Panc1 (cell line): ENCODE measurements at regions not wholly inside any gene's neighbourhood (a gene's known extent, or its start where the extent isn't known, plus 50 kb on each side); places are given as distances from the start of the nearest gene placed in this dataset.

Source experiments
- ATAC-seq: fragments of 200-7000 bp; cut with Tn5 transposase; 2 replicates; pipeline ENCODE4 v1.9.1; 2020; ENCODE audit warnings: mild to moderate bottlenecking, moderate library complexity
- BruUV-seq: library from RNA; stranded (reverse); fragments of 400-500 nt; replicated peaks from 2 replicates; lab custom pipeline; 2021; lab: Mats Ljungman, UMichigan
- CTCF ChIA-PET: fragments of 300-600 bp; sonication (Branson Sonifier 250); formaldehyde crosslinking; loops from one replicate; lab custom pipeline; 2022; ENCODE audit warnings: antibody characterized with exemption; lab: Charles Lee
- POLR2A ChIA-PET: fragments of 300-600 bp; sonication (Branson Sonifier 250); formaldehyde crosslinking; loops from one replicate; lab custom pipeline; 2022; ENCODE audit warnings: antibody characterized with exemption; lab: Charles Lee
- DNase-seq: peaks from one replicate; pipeline ENCODE4 v3.0.0-alpha.2; 2010; ENCODE audit warnings: low read depth, low spot score
- H3K27ac ChIP-seq: 2 replicates; pipeline ENCODE4 v1.5.1; 2011; ENCODE audit warnings: mild to moderate bottlenecking, low read length, inconsistent platforms
- H3K27me3 ChIP-seq: fragments of 200-500 bp; sonication (Bioruptor generic); 2 replicates; pipeline ENCODE4 v1.6.0; 2014; ENCODE audit warnings: low read length, inconsistent platforms; ENCODE audit not compliant: control insufficient read depth, insufficient read depth
- H3K36me3 ChIP-seq: fragments of 200-500 bp; sonication (Bioruptor generic); 2 replicates; pipeline ENCODE4 v1.5.1; 2014; ENCODE audit warnings: inconsistent platforms, mild to moderate bottlenecking, low read length, moderate library complexity; ENCODE audit not compliant: control insufficient read depth, insufficient read depth
- H3K4me1 ChIP-seq: 2 replicates; pipeline ENCODE4 v1.5.1; 2011; ENCODE audit warnings: inconsistent platforms, mild to moderate bottlenecking, low read length, moderate library complexity; ENCODE audit not compliant: control insufficient read depth, insufficient read depth
- H3K4me3 ChIP-seq, 2 experiments: 2 replicates each; pipeline ENCODE4 v1.5.1; 2011 to 2012; ENCODE audit warnings: low read depth in 2 of 2, low read length in 2 of 2, mild to moderate bottlenecking in 2 of 2, inconsistent platforms in 1 of 2, moderate library complexity in 1 of 2
- H3K9me3 ChIP-seq: fragments of 200-500 bp; sonication (Bioruptor generic); 2 replicates; pipeline ENCODE4 v1.5.1; 2014; ENCODE audit warnings: low read depth, mild to moderate bottlenecking, inconsistent platforms, low read length, moderate library complexity; ENCODE audit not compliant: control insufficient read depth, insufficient read depth
- POLR2AphosphoS5 ChIP-seq: IDR thresholded peaks from 2 replicates; pipeline ENCODE4 v1.6.1; 2012; ENCODE audit warnings: mild to moderate bottlenecking, low read depth, low read length, moderate library complexity
- SIN3A ChIP-seq: IDR thresholded peaks from 2 replicates; pipeline ENCODE4 v1.6.1; 2012; ENCODE audit warnings: low read depth, mild to moderate bottlenecking, low read length, moderate library complexity, borderline replicate concordance; ENCODE audit not compliant: insufficient read depth
- TCF7L2 ChIP-seq: IDR thresholded peaks from 2 replicates; pipeline ENCODE4 v1.6.1; 2011; ENCODE audit warnings: mild to moderate bottlenecking, low read depth, low read length, inconsistent platforms
- in situ Hi-C: cut with HindIII; loops from 2 replicates; pipeline ENCODE4 v1.10.0; 2016; ENCODE audit warnings: low sequenced_read_pairs, low pct_unique_long_range_greater_than_20kb
- intact Hi-C: fragments of 100-400 bp; cut with micrococcal nuclease; formaldehyde crosslinking; loops from one replicate; pipeline ENCODE4 v1.10.0; 2022; ENCODE audit not compliant: unreplicated experiment
- TF ChIP-seq, protein P1 (sequence below): fragments of 450-650 bp; IDR thresholded peaks from 2 replicates; pipeline ENCODE4 v1.5.1; 2017; ENCODE audit warnings: mild to moderate bottlenecking
- TF ChIP-seq, protein P2 (sequence below), 2 experiments: IDR thresholded peaks; 2 replicates each; pipeline ENCODE4 v1.6.1; 2011 to 2012; ENCODE audit warnings: low read depth in 2 of 2, control low read depth in 1 of 2, low read length in 1 of 2, mild to moderate bottlenecking in 1 of 2, moderate library complexity in 1 of 2; ENCODE audit not compliant: insufficient read depth in 1 of 2

DNA sequence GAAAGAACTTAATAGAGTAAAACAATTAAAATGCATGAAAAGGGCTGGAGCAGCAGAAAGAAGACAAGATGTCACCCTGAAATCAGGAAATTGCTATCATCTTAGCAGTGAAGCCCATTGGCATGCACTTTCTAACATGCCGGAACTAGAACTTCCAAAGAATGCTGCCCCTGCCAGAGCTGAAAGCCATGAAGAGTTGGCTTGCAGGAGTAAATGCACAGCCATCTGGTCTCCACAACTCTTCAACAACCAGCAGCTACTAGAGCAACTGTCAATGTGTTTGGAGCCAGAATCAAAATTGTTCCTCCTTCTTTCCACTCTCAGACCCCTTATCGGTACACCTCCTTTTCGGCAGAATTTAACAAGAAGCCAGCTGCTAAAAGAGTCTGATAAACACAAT is 414.1 kb downstream of the KCNH5 start:
- no TSS peak for BruUV-seq
- TF ChIP-seq, protein P1, sequence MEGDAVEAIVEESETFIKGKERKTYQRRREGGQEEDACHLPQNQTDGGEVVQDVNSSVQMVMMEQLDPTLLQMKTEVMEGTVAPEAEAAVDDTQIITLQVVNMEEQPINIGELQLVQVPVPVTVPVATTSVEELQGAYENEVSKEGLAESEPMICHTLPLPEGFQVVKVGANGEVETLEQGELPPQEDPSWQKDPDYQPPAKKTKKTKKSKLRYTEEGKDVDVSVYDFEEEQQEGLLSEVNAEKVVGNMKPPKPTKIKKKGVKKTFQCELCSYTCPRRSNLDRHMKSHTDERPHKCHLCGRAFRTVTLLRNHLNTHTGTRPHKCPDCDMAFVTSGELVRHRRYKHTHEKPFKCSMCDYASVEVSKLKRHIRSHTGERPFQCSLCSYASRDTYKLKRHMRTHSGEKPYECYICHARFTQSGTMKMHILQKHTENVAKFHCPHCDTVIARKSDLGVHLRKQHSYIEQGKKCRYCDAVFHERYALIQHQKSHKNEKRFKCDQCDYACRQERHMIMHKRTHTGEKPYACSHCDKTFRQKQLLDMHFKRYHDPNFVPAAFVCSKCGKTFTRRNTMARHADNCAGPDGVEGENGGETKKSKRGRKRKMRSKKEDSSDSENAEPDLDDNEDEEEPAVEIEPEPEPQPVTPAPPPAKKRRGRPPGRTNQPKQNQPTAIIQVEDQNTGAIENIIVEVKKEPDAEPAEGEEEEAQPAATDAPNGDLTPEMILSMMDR: no peak
- TF ChIP-seq SIN3A: no peak
- no peak for TF ChIP-seq POLR2AphosphoS5
- TF ChIP-seq TCF7L2: no peak
- TF ChIP-seq, protein P2, sequence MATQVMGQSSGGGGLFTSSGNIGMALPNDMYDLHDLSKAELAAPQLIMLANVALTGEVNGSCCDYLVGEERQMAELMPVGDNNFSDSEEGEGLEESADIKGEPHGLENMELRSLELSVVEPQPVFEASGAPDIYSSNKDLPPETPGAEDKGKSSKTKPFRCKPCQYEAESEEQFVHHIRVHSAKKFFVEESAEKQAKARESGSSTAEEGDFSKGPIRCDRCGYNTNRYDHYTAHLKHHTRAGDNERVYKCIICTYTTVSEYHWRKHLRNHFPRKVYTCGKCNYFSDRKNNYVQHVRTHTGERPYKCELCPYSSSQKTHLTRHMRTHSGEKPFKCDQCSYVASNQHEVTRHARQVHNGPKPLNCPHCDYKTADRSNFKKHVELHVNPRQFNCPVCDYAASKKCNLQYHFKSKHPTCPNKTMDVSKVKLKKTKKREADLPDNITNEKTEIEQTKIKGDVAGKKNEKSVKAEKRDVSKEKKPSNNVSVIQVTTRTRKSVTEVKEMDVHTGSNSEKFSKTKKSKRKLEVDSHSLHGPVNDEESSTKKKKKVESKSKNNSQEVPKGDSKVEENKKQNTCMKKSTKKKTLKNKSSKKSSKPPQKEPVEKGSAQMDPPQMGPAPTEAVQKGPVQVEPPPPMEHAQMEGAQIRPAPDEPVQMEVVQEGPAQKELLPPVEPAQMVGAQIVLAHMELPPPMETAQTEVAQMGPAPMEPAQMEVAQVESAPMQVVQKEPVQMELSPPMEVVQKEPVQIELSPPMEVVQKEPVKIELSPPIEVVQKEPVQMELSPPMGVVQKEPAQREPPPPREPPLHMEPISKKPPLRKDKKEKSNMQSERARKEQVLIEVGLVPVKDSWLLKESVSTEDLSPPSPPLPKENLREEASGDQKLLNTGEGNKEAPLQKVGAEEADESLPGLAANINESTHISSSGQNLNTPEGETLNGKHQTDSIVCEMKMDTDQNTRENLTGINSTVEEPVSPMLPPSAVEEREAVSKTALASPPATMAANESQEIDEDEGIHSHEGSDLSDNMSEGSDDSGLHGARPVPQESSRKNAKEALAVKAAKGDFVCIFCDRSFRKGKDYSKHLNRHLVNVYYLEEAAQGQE (IDR thresholded peaks at IDR 0.05; ENCODE audit: insufficient read depth in 1 of 2, low read depth in 2 of 2, low read length in 1 of 2): no peak
- intact Hi-C loops: no loop called here
- Histone ChIP-seq H3K27ac (no peak overlapping the region), H3K36me3 (no peaks in the 10 kb centered on the region), H3K27me3 (no peaks in the 10 kb centered on the region), H3K4me1 (no peaks in the 10 kb centered on the region), H3K4me3 (no peak overlapping the region), H3K9me3 (no peaks in the 10 kb centered on the region)
- in situ Hi-C loops: no loop called here
- ChIA-PET POLR2A (no interaction called here), CTCF (no interaction called here)
- no peak for ATAC-seq
- DNase-seq: no peak

DNA sequence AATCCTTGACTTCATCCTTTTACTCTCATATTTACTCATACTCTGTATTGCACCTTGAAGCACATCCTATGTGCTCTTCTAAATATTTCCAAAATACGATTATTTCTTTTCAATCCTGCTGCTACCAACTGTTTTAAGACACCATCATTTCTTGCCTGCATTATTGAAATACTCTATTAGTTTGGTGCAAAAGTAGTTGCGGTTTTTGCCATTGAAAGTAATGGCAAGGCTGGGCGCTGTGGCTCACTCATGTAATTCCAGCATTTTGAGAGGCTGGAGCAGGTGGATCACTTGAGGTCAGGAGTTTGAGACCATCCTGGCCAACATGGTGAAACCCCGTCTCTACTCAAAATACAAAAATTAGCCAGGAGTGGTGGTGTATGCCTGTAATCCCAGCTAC is 412.5 kb downstream of the KCNH5 start:
- Histone ChIP-seq H3K27me3 (no peaks in the 10 kb centered on the region), H3K36me3 (no peaks in the 10 kb centered on the region), H3K4me1 (no peaks in the 10 kb centered on the region), H3K27ac (no peak overlapping the region), H3K9me3 (no peaks in the 10 kb centered on the region), H3K4me3 (no peak overlapping the region)
- in situ Hi-C loops: no loop called here
- intact Hi-C loops: no loop called here
- DNase-seq: no peak
- POLR2A ChIA-PET: no interaction called here
- TF ChIP-seq, protein P1: no peak
- TF ChIP-seq TCF7L2 (no peak), POLR2AphosphoS5 (no peak), SIN3A (no peak)
- TF ChIP-seq, protein P2 (IDR thresholded peaks at IDR 0.05; ENCODE audit: insufficient read depth in 1 of 2, low read depth in 2 of 2, low read length in 1 of 2): no peak
- BruUV-seq: no TSS peak
- ATAC-seq: no peak
- CTCF ChIA-PET: no interaction called here
